HG03066 (cell line): ENCODE measurements at regions not wholly inside any gene's neighbourhood (a gene's known extent, or its start where the extent isn't known, plus 50 kb on each side); places are given as distances from the start of the nearest gene placed in this dataset.

ENCODE experiments used
- ATAC-seq: cut with Tn5 transposase; IDR thresholded peaks from one replicate; pipeline ENCODE4 v1.9.1; 2021; ENCODE audit warnings: low read depth; ENCODE audit not compliant: unreplicated experiment

GRCh38 chr12:107461222-107461975 is 224.2 kb upstream of the PWP1 start:
- ATAC-seq = no peak

- no peak for ATAC-seq
These were observed 222.9 kb upstream of the PWP1 start for GRCh38 chr12:107462428-107463332.

GRCh38 chr12:107464644-107465043 is 221.0 kb upstream of the PWP1 start:
- ATAC-seq = no peak

- no peak for ATAC-seq
These were observed 220.0 kb upstream of the PWP1 start for GRCh38 chr12:107465625-107466024.

GRCh38 chr12:107467716-107468115 is 217.9 kb upstream of the PWP1 start:
- no peak for ATAC-seq

GRCh38 chr12:107468182-107468581 is 217.4 kb upstream of the PWP1 start:
- ATAC-seq = no peak

- no peak for ATAC-seq
These were observed 216.6 kb upstream of the PWP1 start for GRCh38 chr12:107469011-107469410.

GRCh38 chr12:107470645-107471044 is 215.0 kb upstream of the PWP1 start:
- ATAC-seq = no peak

- no peak for ATAC-seq
These were observed 213.3 kb upstream of the PWP1 start for GRCh38 chr12:107472308-107472707.

- ATAC-seq = no peak
These were observed 211.5 kb upstream of the PWP1 start for GRCh38 chr12:107474099-107474498.

- no peak for ATAC-seq
These were observed 210.7 kb upstream of the PWP1 start for GRCh38 chr12:107474639-107475539.

GRCh38 chr12:107475900-107476299 is 209.7 kb upstream of the PWP1 start:
- ATAC-seq = no peak

- no peak for ATAC-seq
These were observed 208.6 kb upstream of the PWP1 start for GRCh38 chr12:107477018-107477417.

GRCh38 chr12:107477947-107478610 is 207.5 kb upstream of the PWP1 start:
- no peak for ATAC-seq

GRCh38 chr12:107478881-107479280 is 206.7 kb upstream of the PWP1 start:
- no peak for ATAC-seq

GRCh38 chr12:107480836-107481608 is 204.6 kb upstream of the PWP1 start:
- ATAC-seq = no peak

- ATAC-seq = no peak
These were observed 201.4 kb upstream of the PWP1 start for GRCh38 chr12:107484230-107484629.

- ATAC-seq = no peak
These were observed 200.7 kb upstream of the PWP1 start for GRCh38 chr12:107484941-107485340.

- no peak for ATAC-seq
These were observed 199.9 kb upstream of the PWP1 start for GRCh38 chr12:107485731-107486130.
